ENCODE measurements at regions not wholly inside any gene's neighbourhood (a gene's known extent, or its start where the extent isn't known, plus 50 kb on each side); places are given as distances from the start of the nearest gene placed in this dataset.

GRCh38 chr12:25034676-25035075 is 85.8 kb upstream of the BCAT1 start:
- intact Hi-C loops (cut with DNase I) = no loop called here
- no peaks in the 10 kb centered on the region for H3K27me3 ChIP-seq
- H3K36me3 ChIP-seq (replicated peaks in 1 of 2) = no peaks in the 10 kb centered on the region
- DNase-seq = no peak
- TF ChIP-seq POLR2A (IDR thresholded peaks at IDR 0.05) (no peak), CTCF (IDR thresholded peaks at IDR 0.05) (no peak)
- no peak overlapping the region for H3K4me3 ChIP-seq
- 50 to 61% (median 55%) methylated on average over 4 of the region's 4 CpGs for WGBS, 4 donors
- no peak overlapping the region for H3K27ac ChIP-seq
- H3K9me3 ChIP-seq (replicated peaks in 1 of 3) = no peaks in the 10 kb centered on the region
- no peaks in the 10 kb centered on the region for H3K4me1 ChIP-seq (replicated peaks in 1 of 2)

GRCh38 chr12:25025951-25026490 is 77.1 kb upstream of the BCAT1 start:
- no peaks in the 10 kb centered on the region for H3K9me3 ChIP-seq (replicated peaks in 1 of 3)
- TF ChIP-seq POLR2A (IDR thresholded peaks at IDR 0.05) (no peak), CTCF (IDR thresholded peaks at IDR 0.05) (no peak)
- no peak for DNase-seq
- H3K4me1 ChIP-seq (replicated peaks in 1 of 2) = no peaks in the 10 kb centered on the region
- intact Hi-C loops (cut with DNase I) = no loop called here
- H3K4me3 ChIP-seq = no peak overlapping the region
- 85 to 89% (median 88%) methylated on average over 1 of the region's 1 CpG for WGBS, 4 donors
- no peaks in the 10 kb centered on the region for H3K27me3 ChIP-seq
- no peak overlapping the region for H3K27ac ChIP-seq
- no peaks in the 10 kb centered on the region for H3K36me3 ChIP-seq (replicated peaks in 1 of 2)

- H3K9me3 ChIP-seq (replicated peaks in 1 of 3) = no peaks in the 10 kb centered on the region
- no peaks in the 10 kb centered on the region for H3K27me3 ChIP-seq
- DNase-seq = no peak
- H3K36me3 ChIP-seq (replicated peaks in 1 of 2) = no peaks in the 10 kb centered on the region
- no peaks in the 10 kb centered on the region for H3K4me1 ChIP-seq (replicated peaks in 1 of 2)
- 72 to 78% (median 76%) methylated on average over 4 of the region's 4 CpGs for WGBS, 4 donors
- no peak overlapping the region for H3K27ac ChIP-seq
- intact Hi-C loops (cut with DNase I) = no loop called here
- no peak overlapping the region for H3K4me3 ChIP-seq
- TF ChIP-seq CTCF (IDR thresholded peaks at IDR 0.05) (no peak), POLR2A (IDR thresholded peaks at IDR 0.05) (no peak)
Observed at GRCh38 chr12:25025260-25025659, 76.4 kb upstream of the BCAT1 start.

GRCh38 chr12:25023808-25024207 is 74.9 kb upstream of the BCAT1 start:
- H3K27me3 ChIP-seq = no peaks in the 10 kb centered on the region
- 72 to 77% (median 73%) methylated on average over 4 of the region's 4 CpGs for WGBS, 4 donors
- DNase-seq = no peak

More at GRCh38 chr12:25023808-25024207, 74.9 kb upstream of the BCAT1 start:
- TF ChIP-seq POLR2A (IDR thresholded peaks at IDR 0.05) (no peak), CTCF (IDR thresholded peaks at IDR 0.05) (no peak)
- H3K4me3 ChIP-seq = no peak overlapping the region
- H3K9me3 ChIP-seq (replicated peaks in 1 of 3) = no peaks in the 10 kb centered on the region
- no peaks in the 10 kb centered on the region for H3K36me3 ChIP-seq (replicated peaks in 1 of 2)
- H3K4me1 ChIP-seq (replicated peaks in 1 of 2) = no peaks in the 10 kb centered on the region
- intact Hi-C loops (cut with DNase I) = no loop called here
- H3K27ac ChIP-seq = no peak overlapping the region
